GM23338 (cell line): ENCODE measurements at regions not wholly inside any gene's neighbourhood (a gene's known extent, or its start where the extent isn't known, plus 50 kb on each side); places are given as distances from the start of the nearest gene placed in this dataset.
"Not testable (repeated sequence)": the region's sequence is repeated elsewhere in the genome, so short reads cannot be mapped to it uniquely, and the experiment has no call there.

Experiments
- CREB1 ChIP-seq: fragments of 250-450 bp; sonication (Bioruptor Pico); IDR thresholded peaks from 2 replicates; pipeline ENCODE4 v1.5.0; 2020; ENCODE audit warnings: low read depth, mild to moderate bottlenecking, moderate library complexity
- EZH2 ChIP-seq: fragments of 200-600 bp; sonication (generic); IDR thresholded peaks from one replicate; pipeline ENCODE4 v1.8.0; 2017; ENCODE audit warnings: antibody characterized with exemption, mild to moderate bottlenecking, low read depth; ENCODE audit not compliant: unreplicated experiment
- EZH2phosphoT487 ChIP-seq: fragments of 200-600 bp; sonication (generic); IDR thresholded peaks from one replicate; pipeline ENCODE4 v1.8.1; 2018; ENCODE audit warnings: antibody characterized with exemption; ENCODE audit not compliant: unreplicated experiment
- JUNB ChIP-seq: IDR thresholded peaks from one replicate; pipeline ENCODE4 v1.6.1; 2016; ENCODE audit warnings: antibody characterized with exemption; ENCODE audit not compliant: unreplicated experiment
- NANOG ChIP-seq: IDR thresholded peaks from 2 replicates; pipeline ENCODE4 v1.6.1; 2016; ENCODE audit warnings: antibody characterized with exemption, borderline replicate concordance
- POLR2AphosphoS5 ChIP-seq: IDR thresholded peaks from 2 replicates; pipeline ENCODE4 v1.6.1; 2016; ENCODE audit warnings: antibody characterized with exemption, low read depth
- STAT1 ChIP-seq: IDR thresholded peaks from one replicate; pipeline ENCODE4 v1.6.1; 2016; ENCODE audit warnings: antibody characterized with exemption; ENCODE audit not compliant: unreplicated experiment
- ZNF114 ChIP-seq: fragments of 250-450 bp; sonication (Bioruptor Pico); IDR thresholded peaks from 2 replicates; pipeline ENCODE4 v1.5.0; 2020; ENCODE audit warnings: mild to moderate bottlenecking, moderate library complexity
- ZNF331 ChIP-seq: fragments of 250-450 bp; sonication (Bioruptor Pico); IDR thresholded peaks from 2 replicates; pipeline ENCODE4 v1.5.0; 2020; ENCODE audit warnings: low read depth, mild to moderate bottlenecking, moderate library complexity
- TF ChIP-seq, protein P1 (sequence below), 2 experiments: fragments of 200-600 bp in 1 of 2; sonication (generic) in 1 of 2; conservative IDR thresholded peaks; 2 replicates each; pipeline versions ENCODE4 v1.5.1 to v1.6.1; 2016 to 2017; ENCODE audit warnings: antibody characterized with exemption in 2 of 2, low read depth in 2 of 2, mild to moderate bottlenecking in 2 of 2, moderate library complexity in 1 of 2
- TF ChIP-seq, protein P2 (sequence below): IDR thresholded peaks from one replicate; pipeline ENCODE4 v1.6.1; 2018; ENCODE audit warnings: antibody characterized with exemption; ENCODE audit not compliant: unreplicated experiment
- TF ChIP-seq, protein P3 (sequence below): IDR thresholded peaks from 2 replicates; pipeline ENCODE4 v1.6.1; 2016; ENCODE audit warnings: antibody characterized with exemption

DNA sequence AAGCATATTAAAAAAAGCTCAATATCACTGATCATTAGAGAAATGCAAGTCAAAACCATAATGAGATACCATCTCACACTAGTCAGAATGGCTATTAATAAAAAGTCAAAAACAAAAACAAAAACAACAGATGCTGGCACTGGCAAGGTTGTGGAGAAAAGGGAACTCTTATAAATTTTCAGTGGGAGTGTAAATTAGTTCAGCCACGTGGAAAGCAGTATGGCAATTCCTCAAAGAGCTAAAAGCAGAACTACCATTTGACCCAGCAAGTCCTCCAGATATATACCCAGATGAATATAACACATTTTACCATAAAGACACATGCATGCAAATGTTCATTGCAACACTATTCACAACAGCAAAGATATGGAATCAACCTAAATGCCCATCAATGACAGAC, 68.7 kb upstream of the MEGF10 start:
- TF ChIP-seq, protein P1, sequence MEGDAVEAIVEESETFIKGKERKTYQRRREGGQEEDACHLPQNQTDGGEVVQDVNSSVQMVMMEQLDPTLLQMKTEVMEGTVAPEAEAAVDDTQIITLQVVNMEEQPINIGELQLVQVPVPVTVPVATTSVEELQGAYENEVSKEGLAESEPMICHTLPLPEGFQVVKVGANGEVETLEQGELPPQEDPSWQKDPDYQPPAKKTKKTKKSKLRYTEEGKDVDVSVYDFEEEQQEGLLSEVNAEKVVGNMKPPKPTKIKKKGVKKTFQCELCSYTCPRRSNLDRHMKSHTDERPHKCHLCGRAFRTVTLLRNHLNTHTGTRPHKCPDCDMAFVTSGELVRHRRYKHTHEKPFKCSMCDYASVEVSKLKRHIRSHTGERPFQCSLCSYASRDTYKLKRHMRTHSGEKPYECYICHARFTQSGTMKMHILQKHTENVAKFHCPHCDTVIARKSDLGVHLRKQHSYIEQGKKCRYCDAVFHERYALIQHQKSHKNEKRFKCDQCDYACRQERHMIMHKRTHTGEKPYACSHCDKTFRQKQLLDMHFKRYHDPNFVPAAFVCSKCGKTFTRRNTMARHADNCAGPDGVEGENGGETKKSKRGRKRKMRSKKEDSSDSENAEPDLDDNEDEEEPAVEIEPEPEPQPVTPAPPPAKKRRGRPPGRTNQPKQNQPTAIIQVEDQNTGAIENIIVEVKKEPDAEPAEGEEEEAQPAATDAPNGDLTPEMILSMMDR (conservative IDR thresholded peaks at IDR 0.05; ENCODE audit: low read depth in 2 of 2), result not testable (repeated sequence)
- TF ChIP-seq POLR2AphosphoS5; EZH2; EZH2phosphoT487; JUNB; STAT1; CREB1; ZNF114 (CRISPR knock-in tag); ZNF331; NANOG: not testable (repeated sequence)
- TF ChIP-seq, protein P2, sequence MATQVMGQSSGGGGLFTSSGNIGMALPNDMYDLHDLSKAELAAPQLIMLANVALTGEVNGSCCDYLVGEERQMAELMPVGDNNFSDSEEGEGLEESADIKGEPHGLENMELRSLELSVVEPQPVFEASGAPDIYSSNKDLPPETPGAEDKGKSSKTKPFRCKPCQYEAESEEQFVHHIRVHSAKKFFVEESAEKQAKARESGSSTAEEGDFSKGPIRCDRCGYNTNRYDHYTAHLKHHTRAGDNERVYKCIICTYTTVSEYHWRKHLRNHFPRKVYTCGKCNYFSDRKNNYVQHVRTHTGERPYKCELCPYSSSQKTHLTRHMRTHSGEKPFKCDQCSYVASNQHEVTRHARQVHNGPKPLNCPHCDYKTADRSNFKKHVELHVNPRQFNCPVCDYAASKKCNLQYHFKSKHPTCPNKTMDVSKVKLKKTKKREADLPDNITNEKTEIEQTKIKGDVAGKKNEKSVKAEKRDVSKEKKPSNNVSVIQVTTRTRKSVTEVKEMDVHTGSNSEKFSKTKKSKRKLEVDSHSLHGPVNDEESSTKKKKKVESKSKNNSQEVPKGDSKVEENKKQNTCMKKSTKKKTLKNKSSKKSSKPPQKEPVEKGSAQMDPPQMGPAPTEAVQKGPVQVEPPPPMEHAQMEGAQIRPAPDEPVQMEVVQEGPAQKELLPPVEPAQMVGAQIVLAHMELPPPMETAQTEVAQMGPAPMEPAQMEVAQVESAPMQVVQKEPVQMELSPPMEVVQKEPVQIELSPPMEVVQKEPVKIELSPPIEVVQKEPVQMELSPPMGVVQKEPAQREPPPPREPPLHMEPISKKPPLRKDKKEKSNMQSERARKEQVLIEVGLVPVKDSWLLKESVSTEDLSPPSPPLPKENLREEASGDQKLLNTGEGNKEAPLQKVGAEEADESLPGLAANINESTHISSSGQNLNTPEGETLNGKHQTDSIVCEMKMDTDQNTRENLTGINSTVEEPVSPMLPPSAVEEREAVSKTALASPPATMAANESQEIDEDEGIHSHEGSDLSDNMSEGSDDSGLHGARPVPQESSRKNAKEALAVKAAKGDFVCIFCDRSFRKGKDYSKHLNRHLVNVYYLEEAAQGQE, result not testable (repeated sequence)
- TF ChIP-seq, protein P3, sequence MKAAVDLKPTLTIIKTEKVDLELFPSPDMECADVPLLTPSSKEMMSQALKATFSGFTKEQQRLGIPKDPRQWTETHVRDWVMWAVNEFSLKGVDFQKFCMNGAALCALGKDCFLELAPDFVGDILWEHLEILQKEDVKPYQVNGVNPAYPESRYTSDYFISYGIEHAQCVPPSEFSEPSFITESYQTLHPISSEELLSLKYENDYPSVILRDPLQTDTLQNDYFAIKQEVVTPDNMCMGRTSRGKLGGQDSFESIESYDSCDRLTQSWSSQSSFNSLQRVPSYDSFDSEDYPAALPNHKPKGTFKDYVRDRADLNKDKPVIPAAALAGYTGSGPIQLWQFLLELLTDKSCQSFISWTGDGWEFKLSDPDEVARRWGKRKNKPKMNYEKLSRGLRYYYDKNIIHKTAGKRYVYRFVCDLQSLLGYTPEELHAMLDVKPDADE, result not testable (repeated sequence)
